H7 (cell line): ENCODE measurements at regions not wholly inside any gene's neighbourhood (a gene's known extent, or its start where the extent isn't known, plus 50 kb on each side); places are given as distances from the start of the nearest gene placed in this dataset.
A peak's percentile ranks its signal among the peaks of the same experiment; 100 is the strongest.
"Not testable (repeated sequence)": the region's sequence is repeated elsewhere in the genome, so short reads cannot be mapped to it uniquely, and the experiment has no call there.

ENCODE experiments used
- DNase-seq: peaks from one replicate; pipeline ENCODE4 v3.0.0; 2012
- H3K27me3 ChIP-seq: 2 replicates; pipeline ENCODE4 v1.6.0; 2011; ENCODE audit warnings: mild to moderate bottlenecking, low read length; ENCODE audit not compliant: control insufficient read depth, insufficient read depth
- H3K36me3 ChIP-seq: replicated peaks from 2 replicates; pipeline ENCODE4 v1.5.1; 2011; ENCODE audit warnings: low read length; ENCODE audit not compliant: control insufficient read depth, insufficient read depth
- H3K4me3 ChIP-seq: 2 replicates; pipeline ENCODE4 v1.5.1; 2011; ENCODE audit warnings: low read depth, mild to moderate bottlenecking, control low read depth, low read length, moderate library complexity; ENCODE audit not compliant: insufficient read depth

- DNase-seq, result no peak
- Histone ChIP-seq H3K27me3 (no peaks in the 10 kb centered on the region), H3K36me3 (no peaks in the 10 kb centered on the region; the same call in 1 of the 2 replicates), H3K4me3 (no peak overlapping the region)
Measured at GRCh38 chr20:40286975-40287531, 402.0 kb downstream of the MAFB start.

DNA sequence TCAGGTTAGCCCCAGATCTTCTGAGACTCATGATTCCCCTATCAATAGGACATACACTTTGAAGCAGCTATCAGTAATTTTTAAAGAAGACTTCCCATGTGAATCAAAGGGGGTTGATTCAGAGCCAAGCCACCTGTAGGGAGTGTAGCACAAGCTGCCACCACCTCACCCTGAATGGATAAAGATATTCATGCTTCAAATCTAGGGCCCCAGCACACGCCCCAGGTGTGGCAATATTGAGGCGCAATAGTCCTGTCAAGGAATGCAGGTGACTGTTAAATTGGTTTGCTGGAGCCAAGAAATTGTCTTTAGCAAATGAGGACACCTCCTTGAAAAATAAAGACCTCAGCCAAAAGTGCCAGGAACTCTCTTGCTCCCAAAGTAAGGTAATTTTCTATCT, 404.4 kb downstream of the MAFB start:
- DNase-seq, result no peak
- Histone ChIP-seq H3K36me3 (no peaks in the 10 kb centered on the region; the same call in 1 of the 2 replicates), H3K4me3 (no peak overlapping the region), H3K27me3 (no peaks in the 10 kb centered on the region)

GRCh38 chr20:40283689-40284088, 405.3 kb downstream of the MAFB start:
- Histone ChIP-seq H3K27me3 (no peaks in the 10 kb centered on the region), H3K4me3 (no peak overlapping the region), H3K36me3 (no peaks in the 10 kb centered on the region; the same call in 1 of the 2 replicates)
- no peak for DNase-seq

DNA sequence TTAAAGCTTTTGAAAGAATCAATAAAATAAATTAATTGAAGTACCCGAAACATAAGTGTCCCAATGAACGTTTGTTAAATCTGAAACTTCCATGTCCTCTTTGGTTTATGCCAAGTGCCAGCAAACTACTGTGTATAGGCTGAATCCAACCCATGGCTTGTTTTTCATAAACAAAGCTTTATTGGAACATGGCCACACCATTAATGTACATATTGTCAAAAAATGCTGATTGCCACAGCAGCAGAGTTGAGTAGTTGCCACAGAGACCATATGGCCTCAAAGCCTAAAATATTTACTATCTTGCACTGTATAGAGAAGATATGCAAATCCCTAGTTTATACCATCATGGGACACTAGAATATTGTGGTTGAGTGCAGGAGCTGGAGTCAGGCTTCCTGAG, 406.1 kb downstream of the MAFB start:
- no peak for DNase-seq
- Histone ChIP-seq H3K4me3 (no peak overlapping the region), H3K27me3 (no peaks in the 10 kb centered on the region), H3K36me3 (no peaks in the 10 kb centered on the region; the same call in 1 of the 2 replicates)

GRCh38 chr20:40282541-40282940, 406.5 kb downstream of the MAFB start:
- Histone ChIP-seq H3K4me3 (no peak overlapping the region), H3K27me3 (no peaks in the 10 kb centered on the region), H3K36me3 (no peaks in the 10 kb centered on the region; the same call in 1 of the 2 replicates)
- no peak for DNase-seq

- Histone ChIP-seq H3K4me3 (no peak overlapping the region), H3K27me3 (no peaks in the 10 kb centered on the region), H3K36me3 (no peaks in the 10 kb centered on the region; the same call in 1 of the 2 replicates)
- no peak for DNase-seq
Measured at GRCh38 chr20:40280616-40281015, 408.4 kb downstream of the MAFB start.

DNA sequence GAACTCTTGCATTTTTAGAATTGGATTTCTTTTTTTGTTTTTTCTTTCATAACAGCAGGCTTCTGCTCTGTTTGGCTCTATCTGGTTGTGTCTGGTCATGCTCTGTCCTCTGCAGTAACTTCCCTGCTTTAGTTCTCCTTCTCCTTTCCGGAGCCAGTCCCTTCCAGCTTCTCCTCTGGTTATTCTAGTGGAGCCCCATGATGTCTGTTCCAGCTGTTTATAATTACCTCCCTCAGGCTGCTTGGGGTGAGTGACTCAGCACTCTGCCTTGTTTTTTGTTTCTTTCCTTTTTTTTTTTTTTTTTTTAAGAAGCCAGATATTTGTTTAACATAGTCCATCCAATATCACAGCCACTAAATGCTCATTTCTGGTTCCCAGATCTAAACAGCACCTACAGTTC, 409.6 kb downstream of the MAFB start:
- H3K4me3 ChIP-seq, result no peak overlapping the region
- no peaks in the 10 kb centered on the region for H3K27me3 ChIP-seq
- DNase-seq, result no peak
- peaks cover 3% of the 10 kb centered on the region for H3K36me3 ChIP-seq

DNA sequence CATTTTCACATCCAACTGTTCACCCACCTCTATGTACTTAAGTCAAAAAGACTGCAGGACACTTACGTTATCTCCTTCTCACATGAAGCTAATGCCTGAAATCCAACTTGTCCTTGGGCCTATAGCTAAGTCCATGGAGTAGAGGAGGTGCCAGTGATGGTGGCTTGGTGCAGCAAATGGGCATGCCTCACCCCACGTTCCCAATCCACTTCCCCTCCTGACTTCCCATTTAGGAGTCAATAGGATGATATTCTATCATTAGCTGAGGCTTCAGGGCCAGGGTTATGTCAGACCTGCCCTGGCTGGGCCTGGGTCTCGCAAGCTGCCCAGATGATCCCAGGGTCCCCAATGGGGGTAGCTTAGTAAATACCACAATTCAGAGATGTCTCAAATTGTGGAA, 410.4 kb downstream of the MAFB start:
- no peak for DNase-seq
- Histone ChIP-seq H3K27me3 (no peaks in the 10 kb centered on the region), H3K4me3 (no peak overlapping the region), H3K36me3 (peaks cover 3% of the 10 kb centered on the region)

DNA sequence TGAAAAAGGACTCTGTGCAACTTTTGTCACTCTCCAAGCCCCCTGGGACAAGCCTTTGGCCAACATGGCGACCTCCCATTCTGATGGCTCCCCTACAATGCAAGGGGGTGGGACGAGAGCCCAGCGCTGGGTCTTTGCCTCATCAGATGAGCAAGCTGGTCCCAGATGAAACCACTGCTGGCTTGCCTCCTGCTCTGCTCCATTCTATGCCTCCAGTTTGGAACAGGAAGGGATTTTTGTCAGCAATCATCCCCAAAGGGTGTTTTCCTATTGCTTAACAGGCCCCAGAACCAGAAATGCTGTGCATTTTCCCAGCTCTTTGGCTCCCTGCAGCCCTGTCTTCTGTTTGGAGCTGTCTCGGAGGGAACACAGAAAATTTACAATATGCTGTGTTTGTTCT, 412.7 kb downstream of the MAFB start:
- DNase-seq, result no peak
- Histone ChIP-seq H3K4me3 (no peak overlapping the region), H3K27me3 (no peaks in the 10 kb centered on the region), H3K36me3 (peaks cover 8% of the 10 kb centered on the region)

GRCh38 chr20:40275738-40276137, 413.3 kb downstream of the MAFB start:
- H3K4me3 ChIP-seq, result no peak overlapping the region
- no peak for DNase-seq
- H3K36me3 ChIP-seq, result peaks cover 10% of the 10 kb centered on the region
- H3K27me3 ChIP-seq, result no peaks in the 10 kb centered on the region

DNA sequence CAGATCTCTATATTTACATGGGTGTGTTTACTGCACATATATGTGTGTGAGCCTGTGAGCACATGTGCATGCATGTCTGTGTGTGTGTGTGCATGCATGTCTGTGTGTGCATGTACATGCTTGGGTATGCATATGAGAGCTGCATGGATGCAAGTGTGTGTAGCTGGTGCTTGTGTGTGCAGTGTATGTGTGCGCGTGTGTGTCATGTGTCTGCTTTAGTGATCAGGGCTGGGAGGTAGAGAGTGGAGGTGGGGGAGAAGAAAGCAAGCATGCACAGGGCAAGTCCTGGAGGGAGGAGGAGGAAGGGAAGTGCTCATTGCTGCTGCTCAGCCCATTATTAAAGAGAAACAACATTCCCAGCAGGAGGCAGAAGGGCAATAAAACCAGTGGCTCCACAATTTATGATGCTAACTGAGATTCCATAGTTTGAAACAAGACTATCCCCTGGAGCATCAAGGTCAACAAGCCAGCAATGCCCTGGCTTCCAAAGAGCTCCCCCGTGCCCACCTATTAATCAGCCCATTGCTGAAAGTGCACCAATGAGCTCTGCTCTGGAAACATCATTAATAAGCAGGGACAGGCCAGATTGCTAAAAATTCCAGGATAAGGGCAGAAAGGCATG, 414.0 kb downstream of the MAFB start:
- Histone ChIP-seq H3K27me3 (no peaks in the 10 kb centered on the region), H3K4me3 (peak overlapping the region; percentile 33), H3K36me3 (peaks cover 10% of the 10 kb centered on the region)
- DNase-seq, result no peak

DNA sequence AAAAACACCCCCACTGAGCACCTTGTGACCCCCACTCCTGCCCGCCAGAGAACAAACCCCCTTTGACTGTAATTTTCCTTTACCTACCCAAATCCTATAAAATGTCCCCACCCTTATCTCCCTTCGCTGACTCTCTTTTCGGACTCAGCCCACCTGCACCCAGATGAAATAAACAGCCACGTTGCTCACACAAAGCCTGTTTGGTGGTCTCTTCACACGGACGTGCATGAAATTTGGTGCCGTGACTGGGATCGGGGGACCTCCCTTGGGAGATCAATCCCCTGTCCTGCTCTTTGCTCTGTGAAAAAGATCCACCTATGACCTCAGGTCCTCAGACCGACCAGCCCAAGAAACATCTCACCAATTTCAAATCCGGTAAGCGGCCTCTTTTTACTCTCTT, 419.8 kb downstream of the MAFB start:
- H3K27me3 ChIP-seq, DNase-seq, H3K36me3 ChIP-seq: not testable (repeated sequence)
- H3K4me3 ChIP-seq, result peak overlapping the region; percentile 60

DNA sequence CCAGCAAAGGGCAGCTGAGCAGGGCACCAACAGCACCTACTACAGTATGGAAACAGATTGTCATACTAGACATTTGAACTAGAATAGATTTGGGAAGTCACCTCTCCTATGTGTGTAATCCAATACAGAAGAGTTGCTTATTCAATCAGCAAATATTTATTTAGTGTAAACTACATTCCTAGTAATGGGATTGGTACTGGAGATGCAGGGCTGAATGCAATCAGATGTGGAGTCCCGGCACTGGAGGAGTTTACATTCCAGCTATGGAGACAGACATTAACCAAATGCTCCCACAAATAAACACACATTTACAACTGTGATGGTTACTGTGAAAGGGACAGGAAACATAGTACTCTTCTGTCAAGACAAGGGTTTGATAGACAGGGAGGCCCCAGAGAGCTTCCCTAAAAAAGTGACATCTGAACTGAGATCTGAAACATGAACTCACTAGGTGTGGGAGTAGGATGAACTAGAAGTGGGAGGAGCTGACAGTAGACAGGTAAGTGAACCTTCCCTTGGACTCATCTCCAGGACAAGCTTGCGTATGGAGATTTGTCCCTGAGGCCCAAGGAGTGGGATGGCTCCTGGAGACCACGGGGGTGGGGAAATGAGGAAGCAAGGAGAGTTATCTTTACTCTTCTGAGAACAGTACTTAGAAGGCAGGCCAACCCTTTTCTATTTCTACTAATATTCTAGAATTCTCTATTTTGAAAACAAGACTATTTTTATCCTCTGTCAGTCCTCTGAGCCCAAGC, 420.5 kb downstream of the MAFB start:
- no peak for DNase-seq
- Histone ChIP-seq H3K36me3 (peaks cover 7% of the 10 kb centered on the region), H3K4me3 (no peak overlapping the region), H3K27me3 (no peaks in the 10 kb centered on the region)

DNA sequence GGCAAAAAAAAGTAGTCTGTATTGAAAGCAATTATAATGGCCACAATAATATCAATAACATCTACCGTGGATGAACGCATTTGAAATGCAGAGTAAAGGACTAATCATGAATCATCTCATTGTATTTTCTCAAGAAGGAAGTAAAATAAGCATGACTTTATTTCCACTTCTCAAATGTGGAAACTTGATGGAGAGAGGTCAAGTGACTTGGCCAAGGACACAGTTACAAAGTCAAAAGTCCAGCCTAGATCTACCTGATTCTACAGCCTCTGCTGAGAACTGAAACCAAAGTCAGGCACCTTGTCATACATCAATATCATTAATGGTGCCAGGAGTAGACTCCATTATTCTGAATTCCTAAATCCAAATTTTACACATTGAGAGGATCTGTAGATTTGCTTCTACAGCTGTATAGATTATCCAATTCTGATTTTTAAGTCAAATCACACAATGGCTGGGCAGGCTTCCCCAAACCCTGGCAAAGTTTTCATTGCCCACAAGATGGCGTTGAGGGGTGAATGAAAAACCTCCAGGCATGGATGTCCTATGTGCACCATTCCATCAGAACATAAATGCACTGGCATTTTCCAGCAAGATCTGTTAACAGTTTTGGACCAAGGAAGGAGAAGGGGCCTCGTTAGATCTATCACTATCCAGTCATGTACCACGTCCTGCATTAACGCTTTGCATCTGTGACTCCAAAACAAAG, 423.1 kb downstream of the MAFB start:
- no peak overlapping the region for H3K4me3 ChIP-seq
- no peaks in the 10 kb centered on the region for H3K27me3 ChIP-seq
- H3K36me3 ChIP-seq, result no peaks in the 10 kb centered on the region; the same call in 1 of the 2 replicates
- DNase-seq, result no peak

- no peak overlapping the region for H3K4me3 ChIP-seq
- H3K36me3 ChIP-seq, result no peaks in the 10 kb centered on the region
- H3K27me3 ChIP-seq, result no peaks in the 10 kb centered on the region
- DNase-seq, result no peak
Measured at GRCh38 chr20:40262219-40262618, 426.8 kb downstream of the MAFB start.
